Activated naive CD4-positive, alpha-beta T cell (primary cell): ENCODE measurements at regions not wholly inside any gene's neighbourhood (a gene's known extent, or its start where the extent isn't known, plus 50 kb on each side); places are given as distances from the start of the nearest gene placed in this dataset.

Experiments
- DNase-seq, 4 experiments: peaks; one replicate each; lab custom pipeline; 2025; lab: John Stamatoyannopoulos, UW

- no peak for DNase-seq
Observed at GRCh38 chr2:57842531-57842930, 204.1 kb upstream of the VRK2 start.

GRCh38 chr2:57843158-57843557, 203.4 kb upstream of the VRK2 start:
- no peak for DNase-seq

GRCh38 chr2:57848723-57849122, 197.9 kb upstream of the VRK2 start:
- DNase-seq: no peak

DNA sequence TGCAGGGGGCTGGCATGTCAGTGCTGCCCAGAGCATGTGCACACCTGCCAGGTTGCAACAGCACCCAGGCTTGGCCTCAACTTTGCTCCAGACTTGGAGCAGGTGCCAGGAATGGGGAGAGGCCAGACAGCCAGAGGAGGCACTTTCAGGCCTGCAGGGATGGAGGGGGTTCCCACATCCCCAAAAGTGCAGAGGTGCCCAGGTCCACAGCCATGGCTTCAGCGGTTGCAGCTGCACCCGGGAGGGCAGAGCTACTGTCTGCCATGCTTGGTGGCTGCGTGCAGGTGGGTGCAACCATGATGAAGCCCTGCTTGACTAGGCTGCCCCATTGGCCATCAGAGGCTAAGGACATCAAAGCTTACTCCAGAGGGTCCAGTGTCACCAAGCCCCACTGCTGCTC, 196.8 kb upstream of the VRK2 start:
- DNase-seq: no peak

DNA sequence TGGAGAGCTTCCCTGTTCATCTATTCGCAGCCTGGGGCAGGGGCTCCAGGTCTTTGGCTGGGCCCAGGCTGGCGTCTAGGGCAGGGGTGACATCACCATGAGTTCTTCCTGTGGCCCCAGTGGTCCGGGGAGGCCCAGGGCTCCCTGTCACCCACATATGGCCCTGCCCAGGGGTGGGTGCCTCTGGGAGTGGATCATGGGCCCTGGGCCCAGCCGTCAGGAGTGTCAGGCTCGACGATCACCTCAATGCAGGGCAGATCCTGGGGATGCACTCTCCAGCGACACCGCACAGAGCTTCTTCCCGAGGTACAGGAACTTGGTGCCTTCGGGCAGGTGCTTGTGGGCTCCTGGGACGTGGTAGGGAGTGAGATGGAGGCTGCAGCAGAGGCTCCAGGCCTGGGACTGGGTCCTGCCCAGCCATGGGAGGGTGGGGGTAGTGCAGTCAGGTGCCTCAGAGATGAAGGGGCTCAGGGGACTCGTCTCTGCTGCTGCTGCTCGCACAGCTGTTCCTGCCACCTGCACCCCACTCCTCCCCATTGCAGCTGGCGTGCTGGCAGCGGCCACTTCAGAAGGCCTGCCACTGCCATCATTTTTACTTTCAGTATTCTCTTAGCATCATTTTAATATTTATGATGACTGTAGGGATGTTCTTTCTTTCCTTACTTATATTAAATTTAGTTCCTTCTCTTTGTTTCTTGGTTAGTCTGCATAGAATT, 196.0 kb upstream of the VRK2 start:
- no peak for DNase-seq

GRCh38 chr2:57855212-57855611, 191.4 kb upstream of the VRK2 start:
- DNase-seq: no peak

DNA sequence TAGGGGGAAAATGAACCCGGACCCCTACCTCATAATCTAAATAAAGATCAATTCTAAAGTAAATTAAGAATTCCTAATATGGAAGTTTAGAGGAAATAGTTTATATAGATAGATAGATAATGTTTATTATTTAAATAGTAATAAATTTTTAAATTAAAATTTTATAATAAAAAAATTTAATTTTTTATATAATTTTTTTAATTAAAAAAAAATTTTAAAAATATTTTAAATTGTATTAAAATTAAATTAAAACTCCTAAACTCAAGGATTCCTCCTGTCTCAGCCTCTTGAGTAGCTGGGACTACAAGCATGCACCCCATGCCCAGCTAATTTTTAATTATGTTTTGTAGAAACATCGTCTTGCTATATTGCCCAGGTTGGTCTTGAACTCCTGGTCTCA, 186.9 kb upstream of the VRK2 start:
- no peak for DNase-seq

- no peak for DNase-seq
Observed at GRCh38 chr2:57862153-57862552, 184.5 kb upstream of the VRK2 start.

DNA sequence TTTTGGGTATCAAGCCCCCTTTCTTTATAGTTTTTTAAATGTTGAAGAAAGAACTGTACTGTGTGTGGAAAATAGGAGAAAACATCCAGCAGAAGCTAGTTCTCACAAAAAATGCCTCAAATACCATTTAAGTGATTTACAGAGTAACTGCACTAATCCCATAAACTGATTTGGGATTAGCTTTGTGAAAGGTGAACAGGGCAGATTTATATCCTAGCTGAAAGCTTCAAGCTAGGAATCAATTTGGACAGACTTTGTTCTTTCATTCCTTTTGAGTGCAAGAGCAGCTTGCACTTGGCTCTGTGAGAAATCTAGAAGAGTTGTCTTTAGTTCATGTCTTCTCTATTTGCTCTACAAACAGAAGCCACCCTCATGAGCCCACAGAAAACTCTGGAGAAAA, 183.9 kb upstream of the VRK2 start:
- DNase-seq: no peak

- no peak for DNase-seq
Observed at GRCh38 chr2:57864926-57865325, 181.7 kb upstream of the VRK2 start.

- no peak for DNase-seq
Observed at GRCh38 chr2:57867730-57868129, 178.9 kb upstream of the VRK2 start.

- no peak for DNase-seq
Observed at GRCh38 chr2:57868619-57869139, 177.9 kb upstream of the VRK2 start.

DNA sequence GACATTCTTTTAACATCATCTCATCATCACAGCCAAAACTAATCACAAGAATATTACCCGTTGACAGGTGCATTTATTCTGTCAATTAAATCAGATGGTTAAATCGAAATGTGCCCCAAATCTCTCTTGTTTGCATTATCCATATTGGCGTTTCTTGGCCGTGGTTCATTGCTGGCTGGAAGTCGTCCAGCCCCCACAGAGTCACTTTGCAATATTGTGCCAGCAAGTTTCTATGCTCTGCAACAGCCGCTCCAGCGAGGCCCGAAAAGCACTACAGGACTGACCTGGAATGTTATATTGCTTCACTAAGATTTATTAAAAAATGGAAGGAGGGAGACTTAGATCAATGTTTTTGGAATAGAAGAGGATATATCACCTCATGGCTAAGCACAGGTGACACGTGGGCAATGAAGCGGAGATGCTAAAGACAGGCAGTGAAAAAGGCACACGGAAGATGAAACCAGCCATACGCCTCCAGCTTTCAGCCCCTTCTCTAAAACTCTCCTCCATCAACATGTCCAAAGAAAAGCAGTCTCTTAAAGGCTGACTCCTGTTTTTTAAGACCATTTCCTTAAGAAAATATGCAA, 176.8 kb upstream of the VRK2 start:
- no peak for DNase-seq

GRCh38 chr2:57876313-57876712, 170.3 kb upstream of the VRK2 start:
- no peak for DNase-seq

DNA sequence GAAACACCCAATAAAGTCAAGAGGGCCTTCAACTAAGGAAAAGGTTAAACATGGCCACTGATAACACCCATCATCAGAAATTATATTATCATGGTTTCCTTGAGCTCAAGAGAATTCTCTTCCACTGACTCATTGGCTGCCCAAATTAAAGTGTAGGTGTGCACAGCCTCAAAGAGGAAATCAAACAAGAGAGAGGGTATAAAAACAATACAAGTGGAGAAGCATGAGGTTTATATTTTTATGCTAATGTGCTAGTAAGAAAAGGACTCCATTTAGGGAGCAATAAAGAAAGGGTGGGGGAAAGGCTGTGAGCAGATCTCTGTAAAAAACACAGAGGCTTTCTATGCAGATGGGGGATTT, 168.8 kb upstream of the VRK2 start:
- no peak for DNase-seq

GRCh38 chr2:57878171-57878865, 168.3 kb upstream of the VRK2 start:
- DNase-seq: no peak

- DNase-seq: no peak
Observed at GRCh38 chr2:57878866-57879210, 167.8 kb upstream of the VRK2 start.

- DNase-seq: no peak
Observed at GRCh38 chr2:57880446-57880845, 166.2 kb upstream of the VRK2 start.

GRCh38 chr2:57880967-57881366, 165.6 kb upstream of the VRK2 start:
- no peak for DNase-seq

DNA sequence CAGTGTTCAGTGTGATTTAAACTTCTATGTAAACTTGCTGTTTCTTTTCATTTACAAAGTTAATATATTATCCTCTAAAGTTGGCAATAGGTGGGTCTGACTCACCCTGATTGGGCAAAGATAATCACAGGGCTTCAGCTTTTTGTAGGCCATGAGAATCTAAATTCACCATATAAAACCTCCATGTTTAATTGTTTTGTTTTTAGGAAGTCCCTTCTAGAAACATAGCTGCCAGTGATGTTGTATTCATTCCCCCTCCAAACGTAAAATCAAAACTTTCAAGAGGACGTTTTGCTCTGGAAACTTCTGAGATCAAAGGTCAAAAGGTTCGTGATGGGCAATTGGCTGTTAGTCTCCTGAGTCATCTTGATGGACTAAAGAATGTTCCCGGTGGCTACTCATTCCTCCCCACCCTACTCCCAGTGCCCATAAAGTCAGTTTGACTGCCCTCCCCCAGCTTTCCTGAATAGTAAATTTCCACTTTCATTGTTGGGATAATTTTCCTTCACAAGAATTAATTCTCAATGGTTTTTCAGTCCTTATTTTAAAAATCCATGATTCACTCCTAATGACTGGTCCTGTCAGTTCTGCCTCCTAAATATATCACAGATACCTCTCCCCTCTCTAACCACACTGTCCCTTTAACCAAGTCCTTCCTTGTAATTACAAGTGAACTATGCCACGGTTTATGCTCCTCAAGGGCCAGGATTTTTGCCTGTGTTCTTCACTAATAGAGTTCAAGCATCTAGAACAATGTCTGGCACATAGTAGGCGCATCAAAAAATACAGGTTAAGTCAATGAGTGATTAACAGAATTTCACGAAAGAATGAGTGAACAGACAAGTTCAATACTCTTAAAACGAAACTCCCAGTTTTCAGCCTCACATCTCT, 164.4 kb upstream of the VRK2 start:
- DNase-seq: no peak

GRCh38 chr2:57882895-57883515, 163.6 kb upstream of the VRK2 start:
- DNase-seq: no peak

DNA sequence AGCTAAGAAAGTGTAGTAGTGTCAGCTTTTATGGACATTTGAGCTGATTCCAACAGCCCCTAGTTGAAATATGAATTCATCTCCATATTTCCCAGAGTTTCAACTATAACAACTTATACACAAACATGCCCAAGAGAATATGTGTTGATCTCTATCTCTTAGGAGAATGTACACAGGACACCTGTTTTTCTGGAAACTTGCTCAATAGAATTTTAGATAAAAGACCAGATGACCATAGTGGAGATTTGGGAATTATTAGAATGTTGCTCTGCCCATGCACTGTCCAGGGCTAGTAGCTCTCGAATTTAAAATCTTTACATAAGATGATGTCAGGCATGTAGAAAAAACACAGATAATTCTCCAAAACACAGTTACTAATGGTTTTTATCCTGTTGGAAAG, 162.3 kb upstream of the VRK2 start:
- DNase-seq: no peak
